ENCODE measurements at regions not wholly inside any gene's neighbourhood (a gene's known extent, or its start where the extent isn't known, plus 50 kb on each side); places are given as distances from the start of the nearest gene placed in this dataset.

DNA sequence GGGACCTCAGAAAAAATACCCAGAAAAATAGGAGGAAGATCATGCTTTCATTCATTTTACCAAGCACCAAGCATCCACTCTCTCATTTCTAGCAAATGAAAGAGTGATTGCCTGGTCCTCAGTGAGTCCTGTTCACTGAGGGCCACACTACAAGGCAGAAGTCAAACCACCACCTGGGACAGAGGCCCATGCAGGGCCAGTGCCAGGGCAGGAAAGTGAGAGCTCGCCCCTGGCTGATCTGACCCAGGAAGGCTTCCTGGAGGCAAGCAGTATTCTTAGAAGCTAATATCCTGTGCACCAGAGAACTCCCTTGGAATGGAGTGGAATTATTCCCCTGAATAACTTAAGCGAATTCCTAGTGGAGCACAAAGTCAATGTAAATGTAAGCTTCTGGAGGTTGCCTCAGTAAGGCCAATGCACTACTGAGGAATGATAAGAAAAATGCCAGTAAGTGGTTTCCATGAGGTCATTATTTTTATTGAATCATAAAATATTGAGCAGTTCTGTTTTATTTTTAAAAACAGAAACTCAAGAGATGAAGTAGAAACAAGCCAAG is 191.6 kb upstream of the ID2 start:
- Histone ChIP-seq H3K9me3 (ENCODE audit: control insufficient read depth, insufficient read depth, low read depth, low read length) (no peaks in the 10 kb centered on the region), H3K27ac (ENCODE audit: extremely low read depth, low read depth, low read length) (no peak overlapping the region), H3K4me1 (ENCODE audit: control insufficient read depth, insufficient read depth, low read length) (no peaks in the 10 kb centered on the region), H3K4me3 (ENCODE audit: low read depth, low read length) (no peak overlapping the region), H3K36me3 (ENCODE audit: control insufficient read depth in 2 of 2, insufficient read depth in 1 of 2, low read length in 2 of 2) (no peaks in the 10 kb centered on the region)
- POLR2A ChIA-PET: no interaction called here
- TF ChIP-seq, protein P1, sequence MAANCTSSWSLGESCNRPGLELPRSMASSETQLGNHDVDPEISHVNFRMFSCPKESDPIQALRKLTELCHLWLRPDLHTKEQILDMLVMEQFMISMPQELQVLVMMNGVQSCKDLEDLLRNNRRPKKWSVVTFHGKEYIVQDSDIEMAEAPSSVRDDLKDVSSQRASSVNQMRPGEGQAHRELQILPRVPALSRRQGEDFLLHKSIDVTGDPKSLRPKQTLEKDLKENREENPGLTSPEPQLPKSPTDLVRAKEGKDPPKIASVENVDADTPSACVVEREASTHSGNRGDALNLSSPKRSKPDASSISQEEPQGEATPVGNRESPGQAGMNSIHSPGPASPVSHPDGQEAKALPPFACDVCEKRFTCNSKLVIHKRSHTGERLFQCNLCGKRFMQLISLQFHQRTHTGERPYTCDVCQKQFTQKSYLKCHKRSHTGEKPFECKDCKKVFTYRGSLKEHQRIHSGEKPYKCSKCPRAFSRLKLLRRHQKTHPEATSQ (tag by site-specific recombination; IDR thresholded peaks at IDR 0.05): no peak
- TF ChIP-seq, protein P2, sequence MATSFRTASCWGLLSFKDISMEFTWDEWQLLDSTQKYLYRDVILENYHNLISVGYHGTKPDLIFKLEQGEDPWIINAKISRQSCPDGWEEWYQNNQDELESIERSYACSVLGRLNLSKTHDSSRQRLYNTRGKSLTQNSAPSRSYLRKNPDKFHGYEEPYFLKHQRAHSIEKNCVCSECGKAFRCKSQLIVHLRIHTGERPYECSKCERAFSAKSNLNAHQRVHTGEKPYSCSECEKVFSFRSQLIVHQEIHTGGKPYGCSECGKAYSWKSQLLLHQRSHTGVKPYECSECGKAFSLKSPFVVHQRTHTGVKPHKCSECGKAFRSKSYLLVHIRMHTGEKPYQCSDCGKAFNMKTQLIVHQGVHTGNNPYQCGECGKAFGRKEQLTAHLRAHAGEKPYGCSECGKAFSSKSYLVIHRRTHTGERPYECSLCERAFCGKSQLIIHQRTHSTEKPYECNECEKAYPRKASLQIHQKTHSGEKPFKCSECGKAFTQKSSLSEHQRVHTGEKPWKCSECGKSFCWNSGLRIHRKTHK (tag by site-specific recombination; IDR thresholded peaks at IDR 0.05): no peak
- TF ChIP-seq ZNF558 (tag by site-specific recombination; IDR thresholded peaks at IDR 0.05) (no peak), ZNF549 (tag by site-specific recombination; IDR thresholded peaks at IDR 0.05) (no peak)
- CTCF ChIA-PET: no interaction called here

DNA sequence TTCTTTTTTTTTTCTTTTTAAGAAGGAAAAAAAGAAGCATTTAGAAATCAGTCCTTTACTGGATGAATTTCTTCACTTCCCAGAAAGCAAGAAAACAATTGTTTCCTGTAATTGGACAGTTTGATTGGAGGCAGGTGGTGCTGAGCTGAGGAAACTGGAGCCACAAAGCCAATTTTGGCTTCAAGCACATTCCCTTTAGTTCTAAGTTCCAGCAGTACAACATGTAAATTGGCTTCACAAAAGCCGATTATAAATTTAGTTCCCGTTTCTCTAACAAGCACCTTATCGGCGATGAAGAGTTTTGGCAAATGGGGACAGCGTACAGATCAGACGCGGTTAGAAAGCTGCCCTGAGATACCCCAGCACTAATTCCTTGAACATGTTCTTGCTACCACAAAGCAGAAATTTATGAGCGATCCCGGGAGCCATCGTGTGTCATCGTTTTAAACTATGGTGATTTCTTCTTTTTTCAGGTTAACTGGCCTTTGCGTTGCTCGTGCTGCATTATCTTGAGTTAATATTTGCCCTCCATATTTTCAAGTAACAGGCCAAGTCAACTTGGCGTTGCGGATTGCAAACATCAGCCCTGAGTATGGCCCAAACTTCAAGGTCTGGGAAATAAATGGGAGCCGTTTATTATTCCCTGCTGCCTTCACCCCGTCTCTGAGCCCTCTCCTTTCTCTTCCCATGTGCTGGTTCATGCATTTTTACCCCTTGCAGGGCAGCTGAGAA is 190.4 kb upstream of the ID2 start:
- Histone ChIP-seq H3K4me3 (ENCODE audit: low read depth, low read length) (no peak overlapping the region), H3K9me3 (ENCODE audit: control insufficient read depth, insufficient read depth, low read depth, low read length) (no peaks in the 10 kb centered on the region), H3K4me1 (ENCODE audit: control insufficient read depth, insufficient read depth, low read length) (no peaks in the 10 kb centered on the region), H3K27ac (ENCODE audit: extremely low read depth, low read depth, low read length) (no peak overlapping the region), H3K36me3 (ENCODE audit: control insufficient read depth in 2 of 2, insufficient read depth in 1 of 2, low read length in 2 of 2) (no peaks in the 10 kb centered on the region)
- CTCF ChIA-PET: no interaction called here
- TF ChIP-seq KLF9 (tag by site-specific recombination; IDR thresholded peaks at IDR 0.05; ENCODE audit: low read depth) (no peak), ZNF521 (tag by site-specific recombination; IDR thresholded peaks at IDR 0.05) (no peak), ZNF791 (tag by site-specific recombination; IDR thresholded peaks at IDR 0.05) (no peak), ZBTB48 (tag by site-specific recombination; IDR thresholded peaks at IDR 0.05) (no peak), ZXDB (tag by site-specific recombination; IDR thresholded peaks at IDR 0.05) (no peak), ZNF354C (tag by site-specific recombination; IDR thresholded peaks at IDR 0.05; ENCODE audit: borderline replicate concordance, low read depth) (no peak), ZNF184 (tag by site-specific recombination; IDR thresholded peaks at IDR 0.05) (no peak), SCRT1 (tag by site-specific recombination; IDR thresholded peaks at IDR 0.05; ENCODE audit: borderline replicate concordance) (no peak), ZNF776 (tag by site-specific recombination; IDR thresholded peaks at IDR 0.05; ENCODE audit: borderline replicate concordance) (no peak), ZNF214 (tag by site-specific recombination; IDR thresholded peaks at IDR 0.05; ENCODE audit: borderline replicate concordance) (no peak)
- TF ChIP-seq, protein P3, sequence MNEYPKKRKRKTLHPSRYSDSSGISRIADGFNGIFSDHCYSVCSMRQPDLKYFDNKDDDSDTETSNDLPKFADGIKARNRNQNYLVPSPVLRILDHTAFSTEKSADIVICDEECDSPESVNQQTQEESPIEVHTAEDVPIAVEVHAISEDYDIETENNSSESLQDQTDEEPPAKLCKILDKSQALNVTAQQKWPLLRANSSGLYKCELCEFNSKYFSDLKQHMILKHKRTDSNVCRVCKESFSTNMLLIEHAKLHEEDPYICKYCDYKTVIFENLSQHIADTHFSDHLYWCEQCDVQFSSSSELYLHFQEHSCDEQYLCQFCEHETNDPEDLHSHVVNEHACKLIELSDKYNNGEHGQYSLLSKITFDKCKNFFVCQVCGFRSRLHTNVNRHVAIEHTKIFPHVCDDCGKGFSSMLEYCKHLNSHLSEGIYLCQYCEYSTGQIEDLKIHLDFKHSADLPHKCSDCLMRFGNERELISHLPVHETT (tag by site-specific recombination; IDR thresholded peaks at IDR 0.05): no peak
- TF ChIP-seq, protein P4, sequence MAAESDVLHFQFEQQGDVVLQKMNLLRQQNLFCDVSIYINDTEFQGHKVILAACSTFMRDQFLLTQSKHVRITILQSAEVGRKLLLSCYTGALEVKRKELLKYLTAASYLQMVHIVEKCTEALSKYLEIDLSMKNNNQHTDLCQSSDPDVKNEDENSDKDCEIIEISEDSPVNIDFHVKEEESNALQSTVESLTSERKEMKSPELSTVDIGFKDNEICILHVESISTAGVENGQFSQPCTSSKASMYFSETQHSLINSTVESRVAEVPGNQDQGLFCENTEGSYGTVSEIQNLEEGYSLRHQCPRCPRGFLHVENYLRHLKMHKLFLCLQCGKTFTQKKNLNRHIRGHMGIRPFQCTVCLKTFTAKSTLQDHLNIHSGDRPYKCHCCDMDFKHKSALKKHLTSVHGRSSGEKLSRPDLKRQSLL (tag by site-specific recombination; IDR thresholded peaks at IDR 0.05): no peak
- TF ChIP-seq, protein P5, sequence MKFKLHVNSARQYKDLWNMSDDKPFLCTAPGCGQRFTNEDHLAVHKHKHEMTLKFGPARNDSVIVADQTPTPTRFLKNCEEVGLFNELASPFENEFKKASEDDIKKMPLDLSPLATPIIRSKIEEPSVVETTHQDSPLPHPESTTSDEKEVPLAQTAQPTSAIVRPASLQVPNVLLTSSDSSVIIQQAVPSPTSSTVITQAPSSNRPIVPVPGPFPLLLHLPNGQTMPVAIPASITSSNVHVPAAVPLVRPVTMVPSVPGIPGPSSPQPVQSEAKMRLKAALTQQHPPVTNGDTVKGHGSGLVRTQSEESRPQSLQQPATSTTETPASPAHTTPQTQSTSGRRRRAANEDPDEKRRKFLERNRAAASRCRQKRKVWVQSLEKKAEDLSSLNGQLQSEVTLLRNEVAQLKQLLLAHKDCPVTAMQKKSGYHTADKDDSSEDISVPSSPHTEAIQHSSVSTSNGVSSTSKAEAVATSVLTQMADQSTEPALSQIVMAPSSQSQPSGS (tag by site-specific recombination; IDR thresholded peaks at IDR 0.05; ENCODE audit: low read depth): no peak
- TF ChIP-seq, protein P6, sequence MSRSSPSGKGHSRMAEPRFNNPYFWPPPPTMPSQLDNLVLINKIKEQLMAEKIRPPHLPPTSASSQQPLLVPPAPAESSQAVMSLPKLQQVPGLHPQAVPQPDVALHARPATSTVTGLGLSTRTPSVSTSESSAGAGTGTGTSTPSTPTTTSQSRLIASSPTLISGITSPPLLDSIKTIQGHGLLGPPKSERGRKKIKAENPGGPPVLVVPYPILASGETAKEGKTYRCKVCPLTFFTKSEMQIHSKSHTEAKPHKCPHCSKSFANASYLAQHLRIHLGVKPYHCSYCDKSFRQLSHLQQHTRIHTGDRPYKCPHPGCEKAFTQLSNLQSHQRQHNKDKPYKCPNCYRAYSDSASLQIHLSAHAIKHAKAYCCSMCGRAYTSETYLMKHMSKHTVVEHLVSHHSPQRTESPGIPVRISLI (tag by site-specific recombination; IDR thresholded peaks at IDR 0.05): no peak
- POLR2A ChIA-PET: interaction anchor here (0.6 kb wide), 1 partner anchor 205 kb away, joined by 3 read pairs; no protein-coding TSS in a partner anchor
